ENCODE measurements at regions not wholly inside any gene's neighbourhood (a gene's known extent, or its start where the extent isn't known, plus 50 kb on each side); places are given as distances from the start of the nearest gene placed in this dataset.

DNA sequence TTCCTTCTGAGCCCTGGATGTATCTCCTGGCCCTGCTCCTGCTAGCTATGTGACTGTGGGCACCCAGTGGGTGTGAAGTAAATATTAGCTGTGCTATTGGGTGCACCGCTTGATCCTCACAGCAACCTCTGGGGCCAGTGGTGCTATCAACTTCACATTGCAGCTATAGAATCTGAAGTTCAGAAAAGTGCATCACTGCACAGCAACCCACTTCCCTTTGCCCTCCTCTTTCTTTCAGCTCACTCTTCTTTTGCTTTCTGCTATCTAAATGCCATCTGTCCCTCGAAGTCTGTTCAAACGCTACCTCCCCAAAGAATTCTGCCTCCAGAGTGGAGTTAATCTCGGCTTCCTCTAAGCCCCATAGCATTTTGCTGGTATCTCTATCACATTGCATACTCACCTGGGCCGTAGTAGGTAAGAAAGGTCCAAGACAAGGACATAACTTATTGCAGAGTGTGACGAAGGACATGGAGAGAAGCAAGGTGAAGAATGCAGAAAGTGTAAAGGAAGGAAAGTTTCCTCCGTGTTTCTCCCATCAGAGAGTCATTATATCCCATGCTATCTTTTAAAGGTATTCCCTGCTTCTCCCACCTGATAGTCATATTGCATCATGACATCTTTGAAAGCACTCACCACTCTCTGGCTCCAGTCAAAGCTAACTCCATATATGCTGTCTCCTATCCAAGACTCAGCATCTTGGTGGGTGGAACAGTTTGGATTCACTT lies 57.1 kb upstream of the BCL6 start:
- no peaks in the 10 kb centered on the region for H3K36me3 ChIP-seq (replicated peaks in 1 of 2; ENCODE audit: control insufficient read depth in 1 of 2, insufficient read depth in 2 of 2, low read length in 1 of 2)
- no peak for TF ChIP-seq RAD21 (IDR thresholded peaks at IDR 0.05; ENCODE audit: low read length)
- TF ChIP-seq EZH2phosphoT487 (IDR thresholded peaks at IDR 0.05; ENCODE audit: borderline replicate concordance, low read depth), result no peak
- TF ChIP-seq USF2 (IDR thresholded peaks at IDR 0.05; ENCODE audit: borderline replicate concordance, low read depth, low read length), result no peak
- TF ChIP-seq, protein P1, sequence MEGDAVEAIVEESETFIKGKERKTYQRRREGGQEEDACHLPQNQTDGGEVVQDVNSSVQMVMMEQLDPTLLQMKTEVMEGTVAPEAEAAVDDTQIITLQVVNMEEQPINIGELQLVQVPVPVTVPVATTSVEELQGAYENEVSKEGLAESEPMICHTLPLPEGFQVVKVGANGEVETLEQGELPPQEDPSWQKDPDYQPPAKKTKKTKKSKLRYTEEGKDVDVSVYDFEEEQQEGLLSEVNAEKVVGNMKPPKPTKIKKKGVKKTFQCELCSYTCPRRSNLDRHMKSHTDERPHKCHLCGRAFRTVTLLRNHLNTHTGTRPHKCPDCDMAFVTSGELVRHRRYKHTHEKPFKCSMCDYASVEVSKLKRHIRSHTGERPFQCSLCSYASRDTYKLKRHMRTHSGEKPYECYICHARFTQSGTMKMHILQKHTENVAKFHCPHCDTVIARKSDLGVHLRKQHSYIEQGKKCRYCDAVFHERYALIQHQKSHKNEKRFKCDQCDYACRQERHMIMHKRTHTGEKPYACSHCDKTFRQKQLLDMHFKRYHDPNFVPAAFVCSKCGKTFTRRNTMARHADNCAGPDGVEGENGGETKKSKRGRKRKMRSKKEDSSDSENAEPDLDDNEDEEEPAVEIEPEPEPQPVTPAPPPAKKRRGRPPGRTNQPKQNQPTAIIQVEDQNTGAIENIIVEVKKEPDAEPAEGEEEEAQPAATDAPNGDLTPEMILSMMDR (IDR thresholded peaks at IDR 0.05), result no peak
- TF ChIP-seq GATA2 (CRISPR knock-in tag; IDR thresholded peaks at IDR 0.05), result no peak
- TF ChIP-seq TEAD4 (IDR thresholded peaks at IDR 0.05; ENCODE audit: borderline replicate concordance, insufficient read depth), result no peak
- TF ChIP-seq GABPA (IDR thresholded peaks at IDR 0.05; ENCODE audit: low read depth), result no peak
- no peak for TF ChIP-seq TCF12 (IDR thresholded peaks at IDR 0.05)
- TF ChIP-seq RXRA (IDR thresholded peaks at IDR 0.05; ENCODE audit: borderline replicate concordance, low read depth), result no peak
- TF ChIP-seq RCOR1 (IDR thresholded peaks at IDR 0.05; ENCODE audit: low read length), result no peak
- TF ChIP-seq PBX3 (IDR thresholded peaks at IDR 0.05), result no peak
- TF ChIP-seq MEF2A (IDR thresholded peaks at IDR 0.05; ENCODE audit: borderline replicate concordance, low read depth), result no peak
- TF ChIP-seq FOXM1 (IDR thresholded peaks at IDR 0.05; ENCODE audit: low read depth), result no peak
- H3K4me2 ChIP-seq, result no peak overlapping the region
- 37% methylated on average over 7 of the region's 7 CpGs for WGBS (ENCODE audit: low lambda C conversion rate)
- POLR2A ChIA-PET, result no interaction called here
- no peak overlapping the region for H3K9ac ChIP-seq
- no peaks in the 10 kb centered on the region for H3K27me3 ChIP-seq (ENCODE audit: insufficient read depth)
- no peak overlapping the region for H3K4me3 ChIP-seq (ENCODE audit: low read depth in 2 of 2, low read length in 1 of 2)
- no peak overlapping the region for H3K27ac ChIP-seq (ENCODE audit: low read depth in 2 of 2, low read length in 1 of 2)
- CTCF ChIA-PET, result interaction anchor here (0.7 kb wide), 1 partner anchor 26 kb away, joined by 3 read pairs; no protein-coding TSS in a partner anchor
- H3F3A ChIP-seq (replicated peaks; ENCODE audit: insufficient read depth), result no peaks in the 10 kb centered on the region
- DNase-seq, result no peak
- no peak overlapping the region for H2AFZ ChIP-seq (ENCODE audit: low read depth)
- H3K4me1 ChIP-seq (ENCODE audit: control insufficient read depth in 1 of 2, insufficient read depth in 2 of 2, low read depth in 1 of 2, low read length in 1 of 2), result no peaks in the 10 kb centered on the region
- H4K20me1 ChIP-seq (ENCODE audit: insufficient read depth), result no peaks in the 10 kb centered on the region
- no peaks in the 10 kb centered on the region for H3K9me2 ChIP-seq
- no peaks in the 10 kb centered on the region for H3K79me2 ChIP-seq (ENCODE audit: insufficient read depth)
- H3K9me3 ChIP-seq, result no peaks in the 10 kb centered on the region

DNA sequence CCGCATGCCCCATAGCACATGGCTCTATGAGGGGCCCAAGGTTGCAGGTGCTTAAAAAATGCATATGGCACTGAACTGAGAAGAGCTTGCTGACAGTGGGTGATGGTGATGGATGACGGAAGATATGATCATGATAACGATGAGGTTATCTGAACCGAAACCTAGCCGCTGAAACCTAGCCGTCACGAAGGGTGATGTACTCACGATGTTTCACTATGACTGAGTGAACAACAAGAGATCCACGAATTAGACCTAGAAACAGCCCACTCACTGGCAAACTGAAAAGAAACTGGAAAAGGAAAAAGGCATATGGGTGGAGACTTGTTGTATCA lies 57.6 kb upstream of the BCL6 start:
- POLR2A ChIA-PET, result no interaction called here
- CTCF ChIA-PET, result interaction anchor here (0.7 kb wide), 1 partner anchor 25 kb away, joined by 3 read pairs; no protein-coding TSS in a partner anchor
- H2AFZ ChIP-seq (ENCODE audit: low read depth), result no peak overlapping the region
- WGBS (ENCODE audit: low lambda C conversion rate), result 80% methylated on average over 9 of the region's 9 CpGs
- no peaks in the 10 kb centered on the region for H3F3A ChIP-seq (replicated peaks; ENCODE audit: insufficient read depth)
- no peaks in the 10 kb centered on the region for H4K20me1 ChIP-seq (ENCODE audit: insufficient read depth)
- H3K36me3 ChIP-seq (replicated peaks in 1 of 2; ENCODE audit: control insufficient read depth in 1 of 2, insufficient read depth in 2 of 2, low read length in 1 of 2), result no peaks in the 10 kb centered on the region
- no peak overlapping the region for H3K4me3 ChIP-seq (ENCODE audit: low read depth in 2 of 2, low read length in 1 of 2)
- no peak overlapping the region for H3K4me2 ChIP-seq
- no peaks in the 10 kb centered on the region for H3K9me2 ChIP-seq
- no peak for DNase-seq
- H3K4me1 ChIP-seq (ENCODE audit: control insufficient read depth in 1 of 2, insufficient read depth in 2 of 2, low read depth in 1 of 2, low read length in 1 of 2), result no peaks in the 10 kb centered on the region
- no peaks in the 10 kb centered on the region for H3K79me2 ChIP-seq (ENCODE audit: insufficient read depth)
- no peak overlapping the region for H3K9ac ChIP-seq
- no peaks in the 10 kb centered on the region for H3K27me3 ChIP-seq (ENCODE audit: insufficient read depth)
- no peak overlapping the region for H3K27ac ChIP-seq (ENCODE audit: low read depth in 2 of 2, low read length in 1 of 2)
- H3K9me3 ChIP-seq, result no peaks in the 10 kb centered on the region
- TF ChIP-seq TEAD4 (IDR thresholded peaks at IDR 0.05; ENCODE audit: borderline replicate concordance, insufficient read depth), result no peak
- TF ChIP-seq GATA2 (CRISPR knock-in tag; IDR thresholded peaks at IDR 0.05), result no peak
- TF ChIP-seq YY1 (IDR thresholded peaks at IDR 0.05; ENCODE audit: low read depth), result no peak
- no peak for TF ChIP-seq EP300 (IDR thresholded peaks at IDR 0.05; ENCODE audit: borderline replicate concordance in 1 of 2, low read depth in 1 of 2, low read length in 1 of 2)
- TF ChIP-seq NRF1 (IDR thresholded peaks at IDR 0.05; ENCODE audit: low read depth, low read length), result no peak
- no peak for TF ChIP-seq MEF2A (IDR thresholded peaks at IDR 0.05; ENCODE audit: borderline replicate concordance, low read depth)
- TF ChIP-seq USF2 (IDR thresholded peaks at IDR 0.05; ENCODE audit: borderline replicate concordance, low read depth, low read length), result no peak
- no peak for TF ChIP-seq RAD21 (IDR thresholded peaks at IDR 0.05; ENCODE audit: low read length)
- no peak for TF ChIP-seq RFX5 (IDR thresholded peaks at IDR 0.05; ENCODE audit: low read length)
- no peak for TF ChIP-seq JUND (IDR thresholded peaks at IDR 0.05)
- TF ChIP-seq, protein P1 (IDR thresholded peaks at IDR 0.05), result no peak
- TF ChIP-seq TCF12 (IDR thresholded peaks at IDR 0.05), result no peak
- no peak for TF ChIP-seq NFIC (IDR thresholded peaks at IDR 0.05; ENCODE audit: borderline replicate concordance)

All from SK-N-SH (cell line).